Lung microvascular endothelial cell (primary cell): ENCODE measurements at regions not wholly inside any gene's neighbourhood (a gene's known extent, or its start where the extent isn't known, plus 50 kb on each side); places are given as distances from the start of the nearest gene placed in this dataset.

ENCODE experiments used
- DNase-seq, 2 donors: peaks; one replicate each; pipeline versions ENCODE4 v3.0.0 to v3.0.0-alpha.2; 2010; ENCODE audit warnings: low read depth in 2 of 2

GRCh38 chr1:40914927-40915569 lies 52.9 kb upstream of the CITED4 start:
- no peak for DNase-seq

- no peak for DNase-seq
These were observed 53.4 kb upstream of the CITED4 start for GRCh38 chr1:40915581-40915980.

- no peak for DNase-seq
These were observed 56.0 kb upstream of the CITED4 start for GRCh38 chr1:40917995-40918711.

GRCh38 chr1:40919475-40920011 lies 57.4 kb upstream of the CITED4 start:
- DNase-seq, result no peak

- no peak for DNase-seq
These were observed 58.0 kb upstream of the CTPS1 start for GRCh38 chr1:40921522-40921921.

DNA sequence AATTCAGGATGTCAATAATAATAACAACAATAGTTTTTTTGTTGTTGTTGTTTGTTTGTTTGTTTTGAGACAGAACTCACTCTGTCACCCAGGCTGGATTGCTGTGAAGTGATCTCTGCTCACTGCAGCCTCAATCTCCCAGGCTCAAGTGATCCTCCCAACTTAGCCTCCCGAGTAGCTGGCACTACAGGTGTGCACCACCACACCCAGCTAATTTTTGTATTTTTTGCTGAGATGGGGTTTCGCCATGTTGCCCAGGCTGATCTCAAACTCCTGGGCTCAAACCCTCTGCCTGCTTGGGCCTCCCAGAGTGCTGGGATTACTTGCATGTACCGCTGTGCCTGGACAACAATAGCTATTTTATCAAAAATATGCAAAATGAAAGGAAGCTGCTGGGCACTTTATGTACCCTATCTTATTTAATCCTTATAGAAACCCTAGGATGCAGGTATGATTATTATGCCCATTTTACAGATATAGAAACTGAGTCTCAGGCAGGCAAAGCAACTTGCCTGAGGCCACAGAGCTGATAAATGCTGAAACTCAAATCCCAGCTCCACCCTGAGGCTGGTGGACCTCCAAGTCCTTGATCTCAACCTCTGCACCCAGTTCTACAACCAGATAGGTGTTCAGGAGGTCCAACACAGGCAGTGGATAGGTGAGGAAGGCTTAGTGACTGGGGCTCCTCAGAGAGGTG lies 57.4 kb upstream of the CTPS1 start:
- no peak for DNase-seq

GRCh38 chr1:40922969-40923368 lies 56.5 kb upstream of the CTPS1 start:
- no peak for DNase-seq

DNA sequence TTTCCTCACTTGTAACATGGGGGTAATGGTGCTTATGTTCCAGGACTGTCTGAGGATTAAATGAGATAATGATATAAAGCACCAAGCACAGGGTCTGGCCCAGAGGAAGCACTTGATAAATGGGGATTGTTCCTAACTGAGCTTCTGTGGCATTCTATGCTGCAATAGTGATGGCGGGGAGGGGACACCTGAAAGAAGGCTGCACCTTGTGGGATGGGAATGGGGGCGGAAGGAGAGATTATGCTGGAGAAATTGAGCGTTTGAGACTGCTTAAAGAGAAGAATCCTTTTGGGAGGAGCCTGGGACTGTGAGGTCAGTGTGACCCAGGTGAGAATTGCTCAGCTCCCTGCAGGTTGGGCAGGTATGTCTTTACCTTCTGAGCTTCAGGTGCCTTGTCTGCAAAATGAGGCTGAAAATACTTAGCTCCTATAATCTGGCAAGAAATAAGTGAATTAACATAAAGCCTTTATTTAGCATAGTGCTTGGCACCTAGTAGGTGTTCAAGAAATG lies 55.9 kb upstream of the CTPS1 start:
- DNase-seq, result no peak

DNA sequence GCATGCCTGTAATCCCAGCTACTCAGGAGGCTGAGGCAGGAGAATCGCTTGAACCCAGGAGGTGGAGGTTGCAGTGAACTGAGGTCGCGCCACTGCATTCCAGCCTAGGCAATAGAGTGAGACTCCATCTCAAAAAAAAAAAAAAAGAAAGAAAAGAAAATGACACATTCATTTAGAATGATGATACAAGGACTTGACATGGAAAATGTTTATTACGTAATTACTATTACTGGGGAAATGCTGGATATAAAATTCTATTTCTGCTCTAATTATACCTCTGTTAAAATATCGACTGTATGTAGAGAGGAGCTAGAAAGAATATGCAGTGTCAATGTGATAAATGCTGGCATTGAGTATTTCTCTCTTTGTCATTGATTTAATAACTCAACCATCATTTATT lies 54.7 kb upstream of the CTPS1 start:
- DNase-seq, result no peak

DNA sequence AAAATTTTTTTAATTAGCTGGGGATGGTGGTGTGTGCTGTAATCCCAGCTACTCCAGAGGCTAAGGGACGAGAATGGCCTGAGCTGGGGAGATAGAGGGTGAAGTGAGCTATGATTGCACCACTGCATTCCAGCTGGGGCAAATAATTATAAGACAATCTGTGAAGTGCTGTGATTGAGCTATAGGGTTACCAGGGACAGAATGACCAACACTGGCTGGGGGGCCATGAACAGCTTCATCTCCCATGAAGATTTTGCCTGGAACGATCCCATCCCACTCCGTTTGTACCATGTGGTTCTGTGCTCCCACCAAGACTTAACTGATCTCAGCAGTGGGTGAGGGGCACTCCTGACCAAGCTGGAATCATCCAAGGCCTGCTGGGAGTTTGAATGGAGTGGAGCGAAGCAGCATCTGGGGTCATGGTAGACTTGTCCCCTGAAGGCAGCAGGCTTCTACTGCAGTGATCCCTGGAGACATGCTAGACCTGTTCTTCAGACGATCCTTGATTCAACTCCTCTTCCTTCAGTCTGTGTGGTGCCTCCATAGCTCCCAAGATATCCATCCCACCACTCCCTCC lies 53.6 kb upstream of the CTPS1 start:
- DNase-seq, result no peak

DNA sequence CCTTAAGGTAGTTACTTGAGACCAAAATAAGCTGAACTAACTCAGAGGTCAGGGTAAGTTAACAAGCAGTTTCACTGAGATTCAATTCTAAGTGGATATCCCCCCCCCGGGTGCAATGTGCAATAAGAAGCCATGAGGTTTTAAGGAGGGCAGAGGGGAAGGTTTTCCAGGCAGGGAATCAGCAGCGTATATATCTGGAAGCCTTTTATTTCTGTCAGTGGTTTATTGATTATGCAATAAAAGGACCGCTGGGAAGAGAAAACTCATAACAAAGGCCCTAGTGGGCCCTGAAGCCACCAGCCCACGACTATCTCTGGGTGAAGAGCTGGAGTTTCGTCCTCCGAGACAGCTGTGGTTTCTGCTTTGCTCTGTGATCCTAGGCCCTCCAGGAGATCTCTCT lies 53.1 kb upstream of the CTPS1 start:
- no peak for DNase-seq

- DNase-seq, result peak in 1 of 2 donors; percentile 32
These were observed 51.7 kb upstream of the CTPS1 start for GRCh38 chr1:40927781-40928180.

DNA sequence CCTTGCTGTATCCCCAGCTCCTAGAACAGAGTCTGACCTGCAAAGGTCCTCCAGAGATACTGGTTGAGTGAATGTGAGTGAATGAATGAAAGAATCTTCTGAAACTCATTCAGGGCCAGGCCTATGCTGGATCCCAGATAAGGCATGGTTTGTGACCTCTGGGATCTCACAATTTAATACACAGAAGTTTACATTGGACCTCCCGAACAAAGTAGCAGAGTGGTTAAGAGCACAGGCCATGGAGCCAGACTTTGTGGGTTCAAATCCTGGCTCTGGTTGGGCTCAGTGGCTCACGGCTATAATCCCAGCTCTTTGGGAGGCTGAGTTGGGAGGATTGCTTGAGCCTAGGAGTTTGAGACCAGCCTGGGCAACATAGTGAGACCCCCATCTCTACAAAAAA lies 50.8 kb upstream of the CTPS1 start:
- DNase-seq, result no peak

GRCh38 chr1:40929155-40929554 lies 50.3 kb upstream of the CTPS1 start:
- DNase-seq, result no peak
